ENCODE measurements at regions not wholly inside any gene's neighbourhood (a gene's known extent, or its start where the extent isn't known, plus 50 kb on each side); places are given as distances from the start of the nearest gene placed in this dataset.
"Not testable (repeated sequence)": the region's sequence is repeated elsewhere in the genome, so short reads cannot be mapped to it uniquely, and the experiment has no call there.

- DNase-seq = no peak
These were observed 187.7 kb upstream of the CNTNAP2 start for GRCh38 chr7:145928937-145929336.

- DNase-seq = no peak
These were observed 196.9 kb upstream of the CNTNAP2 start for GRCh38 chr7:145919712-145920111.

- DNase-seq = no peak
These were observed 199.8 kb upstream of the CNTNAP2 start for GRCh38 chr7:145916776-145917175.

GRCh38 chr7:145915679-145916078 lies 200.9 kb upstream of the CNTNAP2 start:
- DNase-seq = no peak

DNA sequence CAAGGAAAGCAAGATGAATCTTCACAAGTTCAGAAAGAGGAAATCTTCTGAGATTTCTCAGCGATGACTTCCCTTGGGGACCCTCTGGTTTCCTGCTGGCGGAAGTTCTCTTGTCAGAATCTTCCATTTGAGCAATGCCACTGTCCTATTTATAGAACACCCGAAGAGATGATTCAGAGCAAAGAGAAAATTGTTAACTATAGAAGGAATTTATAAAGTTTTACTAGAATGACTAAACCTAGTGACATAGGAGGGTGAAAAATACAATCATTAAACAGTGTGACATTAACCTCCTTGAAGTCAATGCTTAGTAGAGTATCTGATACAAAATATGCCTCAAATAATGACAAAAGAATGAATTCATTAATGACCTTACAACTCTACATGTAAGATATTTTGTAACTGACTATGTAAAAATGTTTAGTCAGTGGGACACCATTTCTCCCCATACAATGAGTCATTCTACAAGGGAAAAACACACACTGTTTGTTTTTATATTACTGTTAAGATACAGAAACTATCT lies 206.5 kb upstream of the CNTNAP2 start:
- no peak for DNase-seq

GRCh38 chr7:145903658-145904057 lies 212.9 kb upstream of the CNTNAP2 start:
- no peak for DNase-seq

GRCh38 chr7:145902123-145902522 lies 214.5 kb upstream of the CNTNAP2 start:
- no peak for DNase-seq

DNA sequence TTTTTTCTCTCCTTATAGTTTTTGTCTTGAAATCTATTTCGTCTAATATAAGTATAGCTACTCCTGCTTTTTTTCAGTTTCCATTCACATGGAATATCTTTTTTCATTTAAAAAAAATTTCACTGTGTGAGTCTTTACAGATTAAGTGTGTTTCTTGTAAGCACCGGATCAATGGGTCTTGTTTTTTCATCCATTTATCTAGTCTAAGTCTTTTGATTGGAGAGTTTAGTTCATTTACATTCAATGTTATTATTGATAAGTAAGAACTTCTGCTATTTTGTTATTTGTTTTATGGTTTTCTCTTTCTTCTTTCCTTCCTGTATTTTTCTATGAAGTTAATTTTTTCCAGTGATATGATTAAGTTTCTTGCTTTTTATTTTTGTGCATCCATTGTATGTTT lies 216.7 kb upstream of the CNTNAP2 start:
- no peak for DNase-seq

- no peak for DNase-seq
These were observed 222.6 kb upstream of the CNTNAP2 start for GRCh38 chr7:145893925-145894535.

DNA sequence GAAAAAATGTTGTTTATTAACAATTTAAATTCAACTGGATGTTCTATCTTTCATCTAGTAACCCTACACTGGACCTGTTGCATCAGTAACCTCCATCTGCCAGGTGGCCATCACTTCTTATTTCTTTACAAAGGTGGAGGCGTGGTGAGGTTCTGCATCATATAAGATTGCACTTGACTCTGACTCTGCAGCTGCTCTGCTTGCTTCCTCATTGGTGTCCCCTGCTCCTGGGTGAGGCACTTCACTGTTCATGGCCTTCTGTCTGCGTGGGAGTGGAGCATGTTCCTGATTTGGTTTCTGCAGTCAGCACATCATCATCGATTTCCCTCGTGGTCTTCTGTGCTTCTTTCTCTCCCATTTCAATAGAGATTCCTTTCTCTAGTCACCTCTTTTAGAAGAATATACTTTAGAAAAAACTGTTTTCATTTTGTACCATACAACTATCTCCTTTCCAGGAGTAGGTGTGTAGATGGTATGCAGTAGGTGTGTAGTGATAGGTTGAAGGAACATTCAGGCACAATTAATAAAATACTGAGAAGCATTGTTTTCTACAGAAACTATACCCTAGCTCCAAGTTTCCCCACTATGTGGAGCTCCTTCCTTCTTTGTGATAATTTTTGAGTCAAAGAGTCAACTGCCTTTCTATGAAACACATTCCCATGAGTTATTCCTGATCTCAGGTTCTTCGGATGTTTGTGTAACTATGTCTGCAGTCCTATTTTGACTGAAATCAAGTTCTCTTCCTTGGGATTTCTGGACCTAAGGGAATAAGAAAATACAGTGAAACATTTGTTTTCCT lies 231.7 kb upstream of the CNTNAP2 start:
- DNase-seq = no peak

- no peak for DNase-seq
These were observed 240.2 kb upstream of the CNTNAP2 start for GRCh38 chr7:145876376-145876775.

DNA sequence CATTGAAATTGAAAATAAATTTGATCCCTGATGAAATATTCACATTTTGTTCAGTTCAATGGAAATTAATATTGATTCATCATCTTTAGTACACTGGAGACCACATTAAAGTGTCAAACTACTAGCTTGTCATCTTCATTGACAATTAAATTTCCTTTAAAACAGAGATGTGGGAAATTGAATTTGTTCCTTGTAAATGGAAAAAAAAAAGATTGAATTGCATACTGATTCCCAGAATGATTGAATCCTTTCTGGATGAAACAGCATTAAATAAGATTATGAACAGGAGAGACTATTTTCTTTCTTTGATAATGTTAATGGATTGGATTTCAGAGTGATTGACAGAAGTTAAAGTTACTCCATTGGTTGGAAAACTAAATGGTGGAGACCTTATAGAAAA lies 241.3 kb upstream of the CNTNAP2 start:
- no peak for DNase-seq

- no peak for DNase-seq
These were observed 247.7 kb upstream of the CNTNAP2 start for GRCh38 chr7:145868935-145869334.

DNA sequence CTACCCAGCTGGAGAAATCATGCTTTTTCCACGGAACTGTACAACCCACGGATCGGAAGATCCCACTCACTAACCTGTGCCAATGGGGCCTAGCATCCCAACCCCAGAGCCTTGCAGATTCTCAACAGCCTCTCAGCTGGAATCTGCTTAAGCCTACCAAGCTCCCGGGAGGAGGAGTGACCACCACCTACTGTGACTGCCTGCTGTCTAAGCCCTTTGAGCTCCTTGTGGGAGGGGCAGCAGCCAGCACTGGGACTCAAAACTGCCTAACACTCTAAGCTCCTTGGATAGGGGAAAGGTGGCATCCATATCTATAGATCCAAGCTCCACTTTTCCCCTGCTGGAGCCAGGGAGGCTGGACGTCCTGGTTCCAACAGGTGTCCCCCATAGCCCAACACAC lies 254.4 kb upstream of the CNTNAP2 start:
- DNase-seq = no peak

DNA sequence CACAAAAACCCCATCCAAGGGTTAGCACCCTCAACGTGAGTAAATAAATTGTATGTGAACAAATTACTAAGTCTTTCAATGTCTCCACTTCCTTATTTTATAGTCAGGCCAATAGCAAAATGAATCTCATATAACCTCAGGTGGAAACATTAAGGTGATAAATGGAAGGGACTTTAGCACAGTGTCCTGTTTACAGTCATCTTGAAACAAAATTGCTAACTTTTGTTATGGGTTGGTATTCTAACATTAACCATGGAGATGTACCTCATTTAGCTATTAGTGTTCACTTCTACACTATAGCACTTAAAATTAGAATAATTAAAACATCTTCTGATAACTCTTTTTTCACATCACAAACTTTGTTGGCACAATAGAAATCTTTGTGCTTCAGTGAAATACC lies 255.8 kb upstream of the CNTNAP2 start:
- no peak for DNase-seq

GRCh38 chr7:145850636-145851035 lies 266.0 kb upstream of the CNTNAP2 start:
- DNase-seq = no peak

- no peak for DNase-seq
These were observed 267.9 kb upstream of the CNTNAP2 start for GRCh38 chr7:145848691-145849090.

DNA sequence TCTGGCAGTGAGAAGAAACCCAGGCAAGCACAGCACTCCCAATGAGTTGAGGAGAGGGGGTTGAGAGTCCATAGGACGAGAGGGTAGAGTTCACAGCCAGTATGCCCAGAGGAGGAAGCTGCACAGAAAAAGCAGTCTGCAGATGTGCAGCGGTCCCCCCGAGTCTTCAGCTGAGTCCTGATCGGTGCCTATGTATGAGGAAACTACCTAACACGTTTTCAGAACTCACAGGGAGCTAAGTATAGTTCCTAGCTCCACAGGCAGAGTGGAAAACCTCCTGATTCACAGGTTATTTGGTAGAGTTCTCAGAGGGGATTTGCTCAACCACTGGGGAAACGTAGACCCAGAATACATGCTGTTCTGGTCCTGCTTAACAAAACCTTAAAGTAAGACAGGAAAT lies 271.3 kb upstream of the CNTNAP2 start:
- no peak for DNase-seq

GRCh38 chr7:145839814-145840213 lies 276.8 kb upstream of the CNTNAP2 start:
- no peak for DNase-seq

DNA sequence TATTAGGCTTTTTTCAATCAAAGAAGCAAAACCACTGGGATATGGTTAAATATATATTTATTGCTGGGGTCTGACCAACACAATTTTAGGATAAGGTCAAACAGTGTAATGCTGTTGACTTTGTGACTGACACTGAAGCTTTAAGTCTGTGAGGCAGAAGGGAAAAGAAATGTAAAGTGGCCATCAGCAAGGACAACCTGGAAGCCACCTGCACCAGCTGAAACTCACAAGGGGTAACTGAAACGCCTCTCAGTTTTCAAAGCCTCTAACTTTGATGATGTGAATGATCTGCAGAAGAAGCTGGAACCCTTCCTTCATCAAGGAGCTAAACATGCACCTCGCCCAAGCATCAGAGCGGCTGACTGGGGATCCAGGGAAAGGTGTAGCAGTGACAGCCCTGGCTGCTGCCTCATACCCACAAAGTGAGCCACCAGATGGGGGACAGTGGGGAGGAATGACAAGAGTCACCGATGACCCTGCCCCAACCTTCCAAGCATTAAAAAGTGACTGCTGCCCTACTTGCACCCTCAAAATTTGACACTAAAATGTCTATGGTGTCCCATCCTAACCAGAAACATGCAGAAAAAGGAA lies 284.9 kb upstream of the CNTNAP2 start:
- DNase-seq = no peak

DNA sequence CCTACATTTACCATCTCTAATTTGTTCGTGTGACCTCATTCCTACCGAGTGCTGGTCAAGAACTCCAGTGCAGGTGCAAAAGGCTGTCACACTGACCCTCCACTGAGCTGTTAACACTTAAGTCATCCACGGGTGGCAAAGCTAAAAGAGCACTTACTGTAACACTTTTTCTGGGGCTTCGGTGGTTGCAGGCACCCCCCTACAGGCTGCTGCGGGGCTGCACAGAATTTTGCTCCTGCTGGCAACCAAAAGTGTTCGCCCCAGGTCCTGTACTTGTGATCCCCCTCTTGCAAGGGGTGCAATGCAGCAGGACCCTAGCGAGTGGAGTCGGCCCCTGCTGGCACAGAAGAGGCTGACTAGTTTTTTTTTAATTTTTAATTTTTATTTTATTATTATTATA lies 298.9 kb upstream of the CNTNAP2 start:
- DNase-seq = no peak

- DNase-seq = no peak
These were observed 304.4 kb upstream of the CNTNAP2 start for GRCh38 chr7:145812218-145812617.

DNA sequence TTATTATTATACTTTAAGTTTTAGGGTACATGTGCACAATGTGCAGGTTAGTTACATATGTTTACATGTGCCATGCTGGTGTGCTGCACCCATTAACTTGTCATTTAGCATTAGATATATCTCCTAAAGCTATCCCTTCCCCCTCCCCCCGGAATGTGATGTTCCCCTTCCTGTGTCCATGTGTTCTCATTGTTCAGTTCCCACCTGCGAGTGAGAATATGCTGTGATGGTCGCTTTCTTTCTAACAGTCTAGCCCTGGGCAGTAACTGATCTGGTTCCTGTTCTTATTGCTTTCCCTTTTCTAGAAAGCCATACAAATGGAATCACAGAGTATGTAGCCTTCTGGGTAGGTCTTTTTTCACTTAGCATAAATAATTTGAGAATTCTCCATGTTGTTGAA lies 311.1 kb upstream of the CNTNAP2 start:
- not testable (repeated sequence) for DNase-seq
